A549 (cell line): ENCODE measurements at regions not wholly inside any gene's neighbourhood (a gene's known extent, or its start where the extent isn't known, plus 50 kb on each side); places are given as distances from the start of the nearest gene placed in this dataset.

Experiments
- ATAC-seq, 2 experiments: fragments of 200-7000 bp in 1 of 2; fragments of >200 bp in 1 of 2; cut with Nextera tagmentation in 1 of 2; cut with Tn5 transposase in 1 of 2; 3 replicates each; pipeline versions ENCODE4 v1.8.0 to v1.9.1; 2018 to 2020; ENCODE audit warnings: mild to moderate bottlenecking in 1 of 2, moderate library complexity in 1 of 2
- CTCF ChIA-PET: fragments of 300-600 bp; sonication (Branson Sonifier 250); formaldehyde crosslinking; extraction: SDS; loops from one replicate; lab custom pipeline; 2021; ENCODE audit warnings: antibody characterized with exemption, inconsistent platforms; lab: Yijun Ruan, JAX
- POLR2A ChIA-PET: fragments of 350-600 bp; formaldehyde crosslinking; extraction: SDS; loops from one replicate; lab custom pipeline; 2021; ENCODE audit warnings: antibody characterized with exemption, inconsistent platforms; lab: Yijun Ruan, JAX
- DNase-seq, 2 experiments: peaks; one replicate each; pipeline versions ENCODE4 v3.0.0 to v3.0.0-alpha.2; 2011 to 2016; ENCODE audit warnings: low read depth in 1 of 2, low spot score in 1 of 2
- FAIRE-seq: peaks from 2 replicates; lab custom pipeline; 2011; peaks lifted over from hg19 to GRCh38; lab: Jason Lieb, UNC
- H3K27ac ChIP-seq, 2 experiments: fragments of >200 bp; sonication (Bioruptor Twin); formaldehyde crosslinking; 3 replicates each; pipeline ENCODE4 v1.5.1; 2016 to 2017
- H3K4me1 ChIP-seq: fragments of >200 bp; sonication (Bioruptor Twin); formaldehyde crosslinking; 3 replicates; pipeline ENCODE4 v1.6.1; 2016
- H3K4me2 ChIP-seq: fragments of >200 bp; sonication (Bioruptor Twin); formaldehyde crosslinking; 3 replicates; pipeline ENCODE4 v1.6.1; 2016
- H3K4me3 ChIP-seq: fragments of >200 bp; sonication (Bioruptor Twin); formaldehyde crosslinking; 3 replicates; pipeline ENCODE4 v1.5.1; 2016
- H3K9me3 ChIP-seq: fragments of >200 bp; sonication (Bioruptor Twin); formaldehyde crosslinking; 3 replicates; pipeline ENCODE4 v1.6.1; 2016
- CEBPB ChIP-seq, 2 experiments: fragments of >200 bp in 1 of 2; sonication (Bioruptor Twin) in 1 of 2; formaldehyde crosslinking in 1 of 2; IDR thresholded peaks; 2 replicates each; pipeline ENCODE4 v1.6.1; 2012 to 2016
- EHMT2 ChIP-seq: fragments of 200-600 bp; sonication (generic); IDR thresholded peaks from 2 replicates; pipeline ENCODE4 v1.6.1; 2016; ENCODE audit warnings: antibody characterized with exemption, low read depth, mild to moderate bottlenecking, moderate library complexity
- EP300 ChIP-seq, 2 experiments: fragments of >200 bp; sonication (Bioruptor Twin); formaldehyde crosslinking; IDR thresholded peaks; 2 replicates in 1 of 2; 3 replicates in 1 of 2; pipeline ENCODE4 v1.6.1; 2016 to 2017
- FOSB ChIP-seq: fragments of 250-450 bp; sonication (Bioruptor Pico); IDR thresholded peaks from 2 replicates; pipeline ENCODE4 v1.5.0; 2020; ENCODE audit warnings: mild to moderate bottlenecking, moderate library complexity
- GATA3 ChIP-seq: IDR thresholded peaks from 2 replicates; pipeline ENCODE4 v1.6.1; 2012; ENCODE audit warnings: borderline replicate concordance
- HDAC2 ChIP-seq: fragments of 200-600 bp; sonication (generic); IDR thresholded peaks from 2 replicates; pipeline ENCODE4 v1.6.1; 2016
- KDM5A ChIP-seq: fragments of 200-600 bp; sonication (generic); IDR thresholded peaks from 2 replicates; pipeline ENCODE4 v1.6.1; 2016; ENCODE audit warnings: antibody characterized with exemption, mild to moderate bottlenecking
- MAZ ChIP-seq: fragments of 150-350 bp; IDR thresholded peaks from 2 replicates; pipeline ENCODE4 v1.6.1; 2014; ENCODE audit warnings: antibody characterized with exemption, low read depth, low read length, borderline replicate concordance
- NR3C1 ChIP-seq: fragments of >200 bp; sonication (Bioruptor Twin); formaldehyde crosslinking; IDR thresholded peaks from 3 replicates; pipeline ENCODE4 v1.6.1; 2017
- RARB ChIP-seq: fragments of 250-450 bp; sonication (Bioruptor Pico); IDR thresholded peaks from 2 replicates; pipeline ENCODE4 v1.8.0; 2021; ENCODE audit warnings: mild to moderate bottlenecking, moderate library complexity
- RCOR1 ChIP-seq: fragments of 150-350 bp; IDR thresholded peaks from 2 replicates; pipeline ENCODE4 v1.6.1; 2014; ENCODE audit warnings: antibody characterized with exemption, low read length, low read depth
- RFX5 ChIP-seq: fragments of 450-650 bp; IDR thresholded peaks from 2 replicates; pipeline ENCODE4 v1.7.1; 2014; ENCODE audit warnings: antibody characterized with exemption, mild to moderate bottlenecking, moderate library complexity
- TFCP2L1 ChIP-seq: fragments of 250-450 bp; sonication (Bioruptor Pico); IDR thresholded peaks from 2 replicates; pipeline ENCODE4 v1.5.0; 2021; ENCODE audit warnings: mild to moderate bottlenecking
- TP53 ChIP-seq: fragments of 250-450 bp; sonication (Bioruptor Pico); IDR thresholded peaks from 2 replicates; pipeline ENCODE4 v1.5.0; 2021; ENCODE audit warnings: mild to moderate bottlenecking, moderate library complexity
- ZNF302 ChIP-seq: fragments of 250-450 bp; sonication (Bioruptor Pico); IDR thresholded peaks from 2 replicates; pipeline ENCODE4 v1.9.0; 2021; ENCODE audit warnings: inconsistent platforms, mild to moderate bottlenecking, moderate library complexity
- ZSCAN20 ChIP-seq: fragments of 250-450 bp; sonication (Bioruptor Pico); IDR thresholded peaks from 2 replicates; pipeline ENCODE4 v1.8.0; 2022; ENCODE audit warnings: mild to moderate bottlenecking, moderate library complexity
- WGBS: methylation state at CpG from one replicate; pipeline ENCODE4 v1.1.6; 2017; ENCODE audit errors: missing lambda C conversion rate; 5-methylcytosine and 5-hydroxymethylcytosine counted together
- TF ChIP-seq, protein P1 (sequence below): fragments of 450-650 bp; IDR thresholded peaks from 2 replicates; pipeline ENCODE4 v1.6.1; 2014; ENCODE audit warnings: antibody characterized with exemption
- TF ChIP-seq, protein P2 (sequence below): fragments of 150-350 bp; IDR thresholded peaks from 2 replicates; pipeline ENCODE4 v1.6.1; 2014; ENCODE audit warnings: low read depth, mild to moderate bottlenecking, low read length
- TF ChIP-seq, protein P3 (sequence below): fragments of 250-450 bp; sonication (Bioruptor Pico); IDR thresholded peaks from 2 replicates; pipeline ENCODE4 v1.5.0; 2021; ENCODE audit warnings: mild to moderate bottlenecking, moderate library complexity, borderline replicate concordance
- TF ChIP-seq, protein P4 (sequence below): fragments of 200-600 bp; sonication (generic); IDR thresholded peaks from 2 replicates; pipeline ENCODE4 v1.6.1; 2016; ENCODE audit warnings: antibody characterized with exemption, mild to moderate bottlenecking, moderate library complexity

DNA sequence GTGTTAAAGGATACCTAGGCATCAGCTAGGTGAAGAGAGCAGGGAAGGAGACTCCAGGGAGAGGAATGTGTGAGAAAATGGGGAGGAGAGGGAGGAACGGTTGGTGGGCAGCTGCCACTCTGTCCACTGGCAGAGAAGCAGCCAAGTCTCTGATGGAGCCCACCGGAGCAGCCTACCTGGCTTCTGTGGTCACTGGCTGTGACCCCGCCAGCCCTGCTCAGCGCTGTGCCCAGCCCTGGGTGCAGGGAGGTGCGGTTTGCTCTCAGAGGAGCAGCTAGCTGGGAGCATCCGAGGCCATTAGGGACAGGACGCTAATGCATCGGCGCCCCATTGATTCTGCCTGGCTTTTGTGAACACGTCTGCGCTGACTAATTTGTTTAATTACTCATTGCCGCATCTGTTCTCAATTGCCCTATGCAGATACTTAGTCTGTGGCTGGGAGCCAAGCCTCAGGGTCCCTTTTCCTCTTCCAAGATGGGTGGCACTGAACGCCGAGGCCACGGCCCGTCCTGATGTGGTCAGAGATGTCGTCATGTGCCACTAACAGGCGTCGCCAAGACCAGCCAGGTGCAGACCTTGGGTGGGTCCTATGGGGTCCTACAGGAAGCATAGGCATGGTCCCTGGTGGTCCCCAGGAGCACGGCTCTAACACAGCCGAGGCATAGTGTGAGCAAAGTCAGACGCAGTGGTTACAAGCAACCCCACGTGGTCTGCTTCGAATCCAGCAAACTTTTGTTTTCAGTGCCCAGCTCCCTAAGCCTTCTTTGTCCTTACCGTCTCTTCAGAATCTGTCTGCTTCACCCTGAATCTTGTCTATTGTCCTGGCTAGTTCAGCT is 82.0 kb downstream of the RRM2 start:
- 89% methylated on average over 25 of the region's 25 CpGs for WGBS
- DNase-seq = no peak
- ChIA-PET POLR2A (no interaction called here), CTCF (interaction anchor here (2.5 kb wide), 1 partner anchor 11 kb away, joined by 5 read pairs; no protein-coding TSS in a partner anchor)
- no peak for FAIRE-seq
- H3K4me3 ChIP-seq = no peak overlapping the region
- no peak overlapping the region for H3K4me2 ChIP-seq
- H3K27ac ChIP-seq = no peak overlapping the region
- no peak; a peak in 1 of 6 replicates for ATAC-seq
- no peaks in the 10 kb centered on the region for H3K4me1 ChIP-seq
- TF ChIP-seq, protein P1, sequence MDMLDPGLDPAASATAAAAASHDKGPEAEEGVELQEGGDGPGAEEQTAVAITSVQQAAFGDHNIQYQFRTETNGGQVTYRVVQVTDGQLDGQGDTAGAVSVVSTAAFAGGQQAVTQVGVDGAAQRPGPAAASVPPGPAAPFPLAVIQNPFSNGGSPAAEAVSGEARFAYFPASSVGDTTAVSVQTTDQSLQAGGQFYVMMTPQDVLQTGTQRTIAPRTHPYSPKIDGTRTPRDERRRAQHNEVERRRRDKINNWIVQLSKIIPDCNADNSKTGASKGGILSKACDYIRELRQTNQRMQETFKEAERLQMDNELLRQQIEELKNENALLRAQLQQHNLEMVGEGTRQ = no peak
- no peak for TF ChIP-seq CEBPB (IDR thresholded peaks at IDR 0.05)
- TF ChIP-seq RCOR1 = no peak
- TF ChIP-seq HDAC2 = no peak
- TF ChIP-seq, protein P2, sequence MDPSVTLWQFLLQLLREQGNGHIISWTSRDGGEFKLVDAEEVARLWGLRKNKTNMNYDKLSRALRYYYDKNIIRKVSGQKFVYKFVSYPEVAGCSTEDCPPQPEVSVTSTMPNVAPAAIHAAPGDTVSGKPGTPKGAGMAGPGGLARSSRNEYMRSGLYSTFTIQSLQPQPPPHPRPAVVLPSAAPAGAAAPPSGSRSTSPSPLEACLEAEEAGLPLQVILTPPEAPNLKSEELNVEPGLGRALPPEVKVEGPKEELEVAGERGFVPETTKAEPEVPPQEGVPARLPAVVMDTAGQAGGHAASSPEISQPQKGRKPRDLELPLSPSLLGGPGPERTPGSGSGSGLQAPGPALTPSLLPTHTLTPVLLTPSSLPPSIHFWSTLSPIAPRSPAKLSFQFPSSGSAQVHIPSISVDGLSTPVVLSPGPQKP = no peak
- no peak for TF ChIP-seq NR3C1
- no peak for TF ChIP-seq TFCP2L1
- TF ChIP-seq TP53 = no peak
- no peak for TF ChIP-seq ZNF302 (CRISPR knock-in tag)
- TF ChIP-seq GATA3 = no peak
- no peak for TF ChIP-seq EP300 (IDR thresholded peaks at IDR 0.05)
- no peak for TF ChIP-seq MAZ
- TF ChIP-seq, protein P3, sequence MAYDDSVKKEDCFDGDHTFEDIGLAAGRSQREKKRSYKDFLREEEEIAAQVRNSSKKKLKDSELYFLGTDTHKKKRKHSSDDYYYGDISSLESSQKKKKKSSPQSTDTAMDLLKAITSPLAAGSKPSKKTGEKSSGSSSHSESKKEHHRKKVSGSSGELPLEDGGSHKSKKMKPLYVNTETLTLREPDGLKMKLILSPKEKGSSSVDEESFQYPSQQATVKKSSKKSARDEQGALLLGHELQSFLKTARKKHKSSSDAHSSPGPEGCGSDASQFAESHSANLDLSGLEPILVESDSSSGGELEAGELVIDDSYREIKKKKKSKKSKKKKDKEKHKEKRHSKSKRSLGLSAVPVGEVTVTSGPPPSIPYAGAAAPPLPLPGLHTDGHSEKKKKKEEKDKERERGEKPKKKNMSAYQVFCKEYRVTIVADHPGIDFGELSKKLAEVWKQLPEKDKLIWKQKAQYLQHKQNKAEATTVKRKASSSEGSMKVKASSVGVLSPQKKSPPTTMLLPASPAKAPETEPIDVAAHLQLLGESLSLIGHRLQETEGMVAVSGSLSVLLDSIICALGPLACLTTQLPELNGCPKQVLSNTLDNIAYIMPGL (CRISPR knock-in tag) = no peak
- TF ChIP-seq EHMT2 = no peak
- no peak for TF ChIP-seq KDM5A
- TF ChIP-seq, protein P4, sequence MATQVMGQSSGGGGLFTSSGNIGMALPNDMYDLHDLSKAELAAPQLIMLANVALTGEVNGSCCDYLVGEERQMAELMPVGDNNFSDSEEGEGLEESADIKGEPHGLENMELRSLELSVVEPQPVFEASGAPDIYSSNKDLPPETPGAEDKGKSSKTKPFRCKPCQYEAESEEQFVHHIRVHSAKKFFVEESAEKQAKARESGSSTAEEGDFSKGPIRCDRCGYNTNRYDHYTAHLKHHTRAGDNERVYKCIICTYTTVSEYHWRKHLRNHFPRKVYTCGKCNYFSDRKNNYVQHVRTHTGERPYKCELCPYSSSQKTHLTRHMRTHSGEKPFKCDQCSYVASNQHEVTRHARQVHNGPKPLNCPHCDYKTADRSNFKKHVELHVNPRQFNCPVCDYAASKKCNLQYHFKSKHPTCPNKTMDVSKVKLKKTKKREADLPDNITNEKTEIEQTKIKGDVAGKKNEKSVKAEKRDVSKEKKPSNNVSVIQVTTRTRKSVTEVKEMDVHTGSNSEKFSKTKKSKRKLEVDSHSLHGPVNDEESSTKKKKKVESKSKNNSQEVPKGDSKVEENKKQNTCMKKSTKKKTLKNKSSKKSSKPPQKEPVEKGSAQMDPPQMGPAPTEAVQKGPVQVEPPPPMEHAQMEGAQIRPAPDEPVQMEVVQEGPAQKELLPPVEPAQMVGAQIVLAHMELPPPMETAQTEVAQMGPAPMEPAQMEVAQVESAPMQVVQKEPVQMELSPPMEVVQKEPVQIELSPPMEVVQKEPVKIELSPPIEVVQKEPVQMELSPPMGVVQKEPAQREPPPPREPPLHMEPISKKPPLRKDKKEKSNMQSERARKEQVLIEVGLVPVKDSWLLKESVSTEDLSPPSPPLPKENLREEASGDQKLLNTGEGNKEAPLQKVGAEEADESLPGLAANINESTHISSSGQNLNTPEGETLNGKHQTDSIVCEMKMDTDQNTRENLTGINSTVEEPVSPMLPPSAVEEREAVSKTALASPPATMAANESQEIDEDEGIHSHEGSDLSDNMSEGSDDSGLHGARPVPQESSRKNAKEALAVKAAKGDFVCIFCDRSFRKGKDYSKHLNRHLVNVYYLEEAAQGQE = no peak
- H3K9me3 ChIP-seq = no peaks in the 10 kb centered on the region

DNA sequence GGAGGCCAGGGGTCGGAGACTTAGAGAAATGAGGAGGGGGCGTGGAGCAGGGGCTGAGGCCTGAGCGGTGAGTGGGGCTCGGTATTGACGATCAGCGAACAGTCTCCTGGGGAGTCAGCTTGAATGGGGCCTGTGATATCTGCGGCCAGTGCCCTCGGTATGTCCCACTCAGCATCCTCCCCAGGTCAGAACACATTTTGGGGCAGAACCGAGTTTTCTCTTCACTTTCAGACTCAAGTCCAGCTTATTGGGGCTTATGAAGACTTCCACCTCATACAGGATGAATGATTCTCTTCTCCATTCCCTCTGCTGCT is 82.6 kb downstream of the RRM2 start:
- DNase-seq (no peak), ATAC-seq (no peak), FAIRE-seq (no peak)
- Histone ChIP-seq H3K9me3 (no peaks in the 10 kb centered on the region), H3K27ac (no peak overlapping the region), H3K4me2 (no peak overlapping the region), H3K4me3 (no peak overlapping the region), H3K4me1 (no peaks in the 10 kb centered on the region)
- no peak for TF ChIP-seq FOSB
- TF ChIP-seq KDM5A = no peak
- no peak for TF ChIP-seq ZSCAN20 (CRISPR knock-in tag)
- no peak for TF ChIP-seq RARB (CRISPR knock-in tag)
- no peak for TF ChIP-seq RFX5
- CTCF ChIA-PET = no interaction called here
- WGBS = 95% methylated on average over 9 of the region's 9 CpGs
- POLR2A ChIA-PET = no interaction called here
